Hepatocyte (in vitro differentiated cells): ENCODE measurements at regions not wholly inside any gene's neighbourhood (a gene's known extent, or its start where the extent isn't known, plus 50 kb on each side); places are given as distances from the start of the nearest gene placed in this dataset.

ENCODE experiments used
- DNase-seq: peaks from one replicate; pipeline ENCODE4 v3.0.0-alpha.2; 2016; ENCODE audit warnings: low spot score
- H2AFZ ChIP-seq: fragments of 200-600 bp; sonication (generic); 2 replicates; pipeline ENCODE4 v1.6.0; 2016; ENCODE audit warnings: antibody characterized with exemption, mild to moderate bottlenecking
- H3K27ac ChIP-seq: fragments of 200-600 bp; sonication (generic); 2 replicates; pipeline ENCODE4 v1.5.1; 2016; ENCODE audit warnings: mild to moderate bottlenecking
- H3K27me3 ChIP-seq: fragments of 200-600 bp; sonication (generic); 2 replicates; pipeline ENCODE4 v1.6.1; 2016
- H3K36me3 ChIP-seq: fragments of 200-600 bp; sonication (generic); replicated peaks from 2 replicates; pipeline ENCODE4 v1.5.1; 2016; ENCODE audit warnings: low read depth; ENCODE audit not compliant: insufficient read depth
- H3K4me1 ChIP-seq: fragments of 200-600 bp; sonication (generic); 2 replicates; pipeline ENCODE4 v1.5.1; 2016; ENCODE audit warnings: mild to moderate bottlenecking, moderate library complexity; ENCODE audit not compliant: insufficient read depth
- H3K4me2 ChIP-seq: fragments of 200-600 bp; sonication (generic); 2 replicates; pipeline ENCODE4 v1.6.0; 2016
- H3K4me3 ChIP-seq: fragments of 200-600 bp; sonication (generic); 2 replicates; pipeline ENCODE4 v1.5.1; 2016; ENCODE audit warnings: mild to moderate bottlenecking
- H3K79me2 ChIP-seq: fragments of 200-600 bp; sonication (generic); 2 replicates; pipeline ENCODE4 v1.6.0; 2017; ENCODE audit warnings: mild to moderate bottlenecking
- H3K9me2 ChIP-seq: fragments of 200-600 bp; sonication (generic); replicated peaks from 2 replicates; pipeline ENCODE4 v1.6.0; 2017; ENCODE audit warnings: mild to moderate bottlenecking; ENCODE audit not compliant: insufficient read depth
- H3K9me3 ChIP-seq: fragments of 200-600 bp; sonication (generic); 2 replicates; pipeline ENCODE4 v1.5.1; 2016; ENCODE audit warnings: low read depth, mild to moderate bottlenecking
- H4K20me1 ChIP-seq: fragments of 200-600 bp; sonication (generic); 2 replicates; pipeline ENCODE4 v1.6.0; 2016; ENCODE audit warnings: mild to moderate bottlenecking; ENCODE audit not compliant: insufficient read depth, poor library complexity, severe bottlenecking
- EZH2 ChIP-seq: fragments of 200-600 bp; sonication (generic); IDR thresholded peaks from 2 replicates; pipeline ENCODE4 v1.6.1; 2016; ENCODE audit warnings: antibody characterized with exemption, mild to moderate bottlenecking, borderline replicate concordance
- EZH2phosphoT487 ChIP-seq: fragments of 200-600 bp; sonication (generic); IDR thresholded peaks from one replicate; pipeline ENCODE4 v1.6.1; 2018; ENCODE audit warnings: antibody characterized with exemption, mild to moderate bottlenecking, low read depth, moderate library complexity; ENCODE audit not compliant: unreplicated experiment, severe bottlenecking
- WGBS: methylation state at CpG from one replicate; pipeline ENCODE4 v1.1.6; 2016; ENCODE audit warnings: low lambda C conversion rate; ENCODE audit errors: missing lambda C conversion rate; 5-methylcytosine and 5-hydroxymethylcytosine counted together
- TF ChIP-seq, protein P1 (sequence below): fragments of 200-600 bp; sonication (generic); IDR thresholded peaks from 2 replicates; pipeline ENCODE4 v1.5.1; 2016; ENCODE audit warnings: antibody characterized with exemption, mild to moderate bottlenecking; ENCODE audit not compliant: poor library complexity

DNA sequence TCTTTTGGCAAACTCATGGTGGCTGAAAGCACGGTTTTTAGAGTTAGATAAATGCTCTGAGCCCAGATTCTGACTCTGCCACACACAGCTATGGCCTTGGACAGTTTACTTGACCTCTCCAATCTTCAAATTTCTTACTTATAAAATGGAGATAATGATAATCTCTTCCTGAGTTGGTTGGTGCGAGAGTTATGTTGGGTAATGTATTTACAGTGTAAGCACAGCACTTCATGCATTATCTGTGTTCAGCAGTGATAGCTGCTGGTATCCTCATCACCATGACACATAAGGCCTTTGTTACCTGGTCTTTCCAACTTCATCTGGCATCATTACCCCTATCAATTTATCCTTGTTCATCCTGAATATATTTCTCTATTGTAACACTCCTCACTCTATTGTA, 178.8 kb upstream of the ELL2 start:
- Histone ChIP-seq H3K36me3 (no peaks in the 10 kb centered on the region), H3K79me2 (no peaks in the 10 kb centered on the region), H4K20me1 (no peaks in the 10 kb centered on the region), H3K4me2 (no peak overlapping the region), H3K4me1 (peaks cover 19% of the 10 kb centered on the region), H3K9me3 (no peaks in the 10 kb centered on the region), H3K27me3 (no peaks in the 10 kb centered on the region), H2AFZ (no peak overlapping the region), H3K27ac (no peak overlapping the region), H3K4me3 (no peak overlapping the region), H3K9me2 (no peaks in the 10 kb centered on the region)
- no peak for DNase-seq
- TF ChIP-seq EZH2 = no peak
- TF ChIP-seq EZH2phosphoT487 = no peak
- TF ChIP-seq, protein P1, sequence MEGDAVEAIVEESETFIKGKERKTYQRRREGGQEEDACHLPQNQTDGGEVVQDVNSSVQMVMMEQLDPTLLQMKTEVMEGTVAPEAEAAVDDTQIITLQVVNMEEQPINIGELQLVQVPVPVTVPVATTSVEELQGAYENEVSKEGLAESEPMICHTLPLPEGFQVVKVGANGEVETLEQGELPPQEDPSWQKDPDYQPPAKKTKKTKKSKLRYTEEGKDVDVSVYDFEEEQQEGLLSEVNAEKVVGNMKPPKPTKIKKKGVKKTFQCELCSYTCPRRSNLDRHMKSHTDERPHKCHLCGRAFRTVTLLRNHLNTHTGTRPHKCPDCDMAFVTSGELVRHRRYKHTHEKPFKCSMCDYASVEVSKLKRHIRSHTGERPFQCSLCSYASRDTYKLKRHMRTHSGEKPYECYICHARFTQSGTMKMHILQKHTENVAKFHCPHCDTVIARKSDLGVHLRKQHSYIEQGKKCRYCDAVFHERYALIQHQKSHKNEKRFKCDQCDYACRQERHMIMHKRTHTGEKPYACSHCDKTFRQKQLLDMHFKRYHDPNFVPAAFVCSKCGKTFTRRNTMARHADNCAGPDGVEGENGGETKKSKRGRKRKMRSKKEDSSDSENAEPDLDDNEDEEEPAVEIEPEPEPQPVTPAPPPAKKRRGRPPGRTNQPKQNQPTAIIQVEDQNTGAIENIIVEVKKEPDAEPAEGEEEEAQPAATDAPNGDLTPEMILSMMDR = no peak
- WGBS = 69% methylated on average over 2 of the region's 2 CpGs

DNA sequence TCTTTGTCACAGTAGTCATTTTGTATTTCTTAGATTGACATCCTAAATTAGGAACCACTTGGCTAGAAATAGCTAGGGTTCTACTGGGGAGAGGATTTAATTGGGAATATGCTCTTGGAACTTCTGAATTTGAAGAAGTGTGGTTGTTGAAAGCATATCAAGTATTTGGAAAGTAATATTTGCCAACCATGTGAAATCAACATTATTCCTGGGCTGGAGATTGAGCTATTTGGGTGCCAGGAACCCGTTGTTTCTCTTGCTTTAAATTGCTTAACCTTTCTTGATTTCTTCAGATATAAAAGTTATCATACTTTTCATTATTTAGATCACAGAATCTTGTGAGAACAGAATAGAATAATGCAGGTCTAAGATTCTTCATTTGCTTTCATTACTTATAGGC, 178.4 kb upstream of the ELL2 start:
- 90% methylated on average over 1 of the region's 1 CpG for WGBS
- Histone ChIP-seq H4K20me1 (no peaks in the 10 kb centered on the region), H3K9me2 (no peaks in the 10 kb centered on the region), H3K4me1 (peaks cover 19% of the 10 kb centered on the region), H3K79me2 (no peaks in the 10 kb centered on the region), H3K27ac (no peak overlapping the region), H3K9me3 (no peaks in the 10 kb centered on the region), H3K27me3 (no peaks in the 10 kb centered on the region), H2AFZ (no peak overlapping the region), H3K4me2 (no peak overlapping the region), H3K36me3 (no peaks in the 10 kb centered on the region), H3K4me3 (no peak overlapping the region)
- DNase-seq = no peak
- TF ChIP-seq EZH2phosphoT487 = no peak

GRCh38 chr5:96134886-96135285, 173.2 kb upstream of the ELL2 start:
- Histone ChIP-seq H3K4me3 (no peak overlapping the region), H3K9me3 (no peaks in the 10 kb centered on the region), H4K20me1 (no peaks in the 10 kb centered on the region), H3K79me2 (no peaks in the 10 kb centered on the region), H3K4me2 (no peak overlapping the region), H3K27me3 (no peaks in the 10 kb centered on the region), H2AFZ (no peak overlapping the region), H3K4me1 (no peaks in the 10 kb centered on the region), H3K27ac (no peak overlapping the region), H3K36me3 (no peaks in the 10 kb centered on the region), H3K9me2 (no peaks in the 10 kb centered on the region)
- no peak for DNase-seq
- WGBS = 92% methylated on average over 3 of the region's 3 CpGs
- TF ChIP-seq EZH2phosphoT487 (no peak), EZH2 (no peak)
- TF ChIP-seq, protein P1 = no peak

DNA sequence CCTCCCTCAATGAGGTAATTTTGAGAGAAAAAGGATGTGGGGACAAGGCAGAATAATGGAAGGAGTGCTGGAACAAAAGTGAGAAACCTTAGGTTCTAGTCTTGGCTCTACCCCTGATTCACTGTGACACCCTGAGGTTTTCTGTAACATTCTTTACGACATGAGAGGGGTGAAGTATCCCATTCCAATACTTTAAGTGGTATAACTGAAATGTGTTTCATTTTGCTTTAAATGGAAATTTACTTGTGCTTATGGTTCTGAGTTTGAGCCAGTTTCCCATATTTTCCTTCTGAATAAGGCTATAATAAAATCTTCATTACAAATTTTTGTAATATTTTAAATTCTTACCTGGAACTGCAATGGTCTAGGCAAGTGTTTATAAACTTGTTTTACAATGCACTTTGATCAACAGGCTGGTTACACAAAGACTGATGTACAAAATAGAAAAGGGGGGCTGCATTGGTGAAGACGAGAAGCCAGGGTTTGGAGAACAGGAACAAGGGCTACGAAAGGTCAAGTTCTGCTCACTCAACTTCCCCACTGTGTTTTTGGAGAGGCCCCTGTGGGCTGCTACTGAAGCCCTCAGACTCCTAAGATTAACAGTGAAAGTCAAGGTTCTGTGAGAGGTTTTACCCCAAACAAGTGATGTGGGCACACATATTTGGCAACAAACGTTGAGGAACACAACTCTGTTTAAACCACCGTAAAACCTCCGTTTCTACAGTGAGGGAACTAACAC, 171.9 kb upstream of the ELL2 start:
- no peaks in the 10 kb centered on the region for H3K79me2 ChIP-seq
- no peak overlapping the region for H3K4me3 ChIP-seq
- DNase-seq = no peak
- H3K9me3 ChIP-seq = no peaks in the 10 kb centered on the region
- H3K27ac ChIP-seq = no peak overlapping the region
- H3K36me3 ChIP-seq = no peaks in the 10 kb centered on the region
- H4K20me1 ChIP-seq = no peaks in the 10 kb centered on the region
- no peak for TF ChIP-seq EZH2
- no peak for TF ChIP-seq EZH2phosphoT487
- TF ChIP-seq, protein P1 = no peak
- H3K27me3 ChIP-seq = no peaks in the 10 kb centered on the region
- H3K4me2 ChIP-seq = no peak overlapping the region
- 84% methylated on average over 6 of the region's 6 CpGs for WGBS
- no peaks in the 10 kb centered on the region for H3K4me1 ChIP-seq
- no peak overlapping the region for H2AFZ ChIP-seq
- H3K9me2 ChIP-seq = no peaks in the 10 kb centered on the region
